ENCODE measurements at regions not wholly inside any gene's neighbourhood (a gene's known extent, or its start where the extent isn't known, plus 50 kb on each side); places are given as distances from the start of the nearest gene placed in this dataset.

GRCh38 chr6:165082636-165083035 is 226.8 kb downstream of the C6orf118 start:
- TF ChIP-seq CTCF (IDR thresholded peaks at IDR 0.05), result no peak
- no peak for TF ChIP-seq EP300 (IDR thresholded peaks at IDR 0.05)

All from tibial nerve (tissue), 4 donors.